IMR-90 (cell line): ENCODE measurements at regions not wholly inside any gene's neighbourhood (a gene's known extent, or its start where the extent isn't known, plus 50 kb on each side); places are given as distances from the start of the nearest gene placed in this dataset.

Source experiments
- ATAC-seq: fragments of 200-7000 bp; cut with Tn5 transposase; 2 replicates; pipeline ENCODE4 v1.9.1; 2020; ENCODE audit warnings: low read depth, mild to moderate bottlenecking, moderate library complexity
- BruUV-seq: library from RNA; stranded (reverse); fragments of 400-500 nt; replicated peaks from 2 replicates; lab custom pipeline; 2021; lab: Mats Ljungman, UMichigan
- CTCF ChIA-PET: fragments of 300-600 bp; formaldehyde crosslinking; extraction: SDS; loops from one replicate; lab custom pipeline; 2021; ENCODE audit warnings: antibody characterized with exemption; lab: Yijun Ruan, JAX
- POLR2A ChIA-PET: fragments of 300-600 bp; sonication (Branson Sonifier 250); formaldehyde crosslinking; loops from one replicate; lab custom pipeline; 2022; ENCODE audit warnings: antibody characterized with exemption; ENCODE audit not compliant: unreplicated experiment; lab: Charles Lee
- DNase-seq: peaks from one replicate; pipeline ENCODE4 v3.0.0; 2013
- H2AFZ ChIP-seq: replicated peaks from 2 replicates; pipeline ENCODE3; 2013; ENCODE audit warnings: low read length, mild to moderate bottlenecking; ENCODE audit not compliant: poor library complexity
- H2AK5ac ChIP-seq: 2 replicates; pipeline ENCODE4 v1.6.1; 2013; ENCODE audit warnings: low read depth, low read length, inconsistent platforms
- H2AK9ac ChIP-seq: replicated peaks from 2 replicates; pipeline ENCODE3; 2013; ENCODE audit warnings: mild to moderate bottlenecking, low read depth, low read length, moderate library complexity; ENCODE audit not compliant: poor library complexity
- H2BK120ac ChIP-seq: 2 replicates; pipeline ENCODE4 v1.6.1; 2013; ENCODE audit warnings: low read depth, low read length, inconsistent platforms
- H2BK15ac ChIP-seq: 3 replicates; pipeline ENCODE4 v1.6.1; 2013; ENCODE audit warnings: low read depth, low read length, inconsistent platforms
- H2BK20ac ChIP-seq: 2 replicates; pipeline ENCODE4 v1.6.1; 2013; ENCODE audit warnings: low read depth, mild to moderate bottlenecking, inconsistent platforms, low read length, moderate library complexity
- H2BK5ac ChIP-seq: 2 replicates; pipeline ENCODE4 v1.6.1; 2013; ENCODE audit warnings: mild to moderate bottlenecking, low read depth, low read length, inconsistent platforms; ENCODE audit not compliant: poor library complexity, severe bottlenecking
- H3K14ac ChIP-seq: replicated peaks from 2 replicates; pipeline ENCODE4 v1.6.1; 2013; ENCODE audit warnings: low read depth, low read length, inconsistent platforms
- H3K18ac ChIP-seq: 2 replicates; pipeline ENCODE4 v1.6.1; 2013; ENCODE audit warnings: low read depth, low read length, control low read depth
- H3K23ac ChIP-seq: 2 replicates; pipeline ENCODE4 v1.6.1; 2013; ENCODE audit warnings: low read depth, low read length, inconsistent platforms
- H3K27ac ChIP-seq: 2 replicates; pipeline ENCODE4 v1.5.1; 2013; ENCODE audit warnings: mild to moderate bottlenecking, control low read depth, low read length; ENCODE audit not compliant: insufficient read depth
- H3K27me3 ChIP-seq: 2 replicates; pipeline ENCODE4 v1.6.1; 2013; ENCODE audit warnings: low read length; ENCODE audit not compliant: control insufficient read depth, insufficient read depth
- H3K36me3 ChIP-seq: 2 replicates; pipeline ENCODE4 v1.6.1; 2013; ENCODE audit warnings: low read length, mixed read lengths; ENCODE audit not compliant: control insufficient read depth, insufficient read depth
- H3K4ac ChIP-seq: 2 replicates; pipeline ENCODE4 v1.6.1; 2013; ENCODE audit warnings: low read depth, low read length, inconsistent platforms
- H3K4me1 ChIP-seq: 2 replicates; pipeline ENCODE4 v1.6.1; 2013; ENCODE audit warnings: low read length, mixed read lengths; ENCODE audit not compliant: control insufficient read depth, insufficient read depth
- H3K4me2 ChIP-seq: 2 replicates; pipeline ENCODE4 v1.6.1; 2013; ENCODE audit warnings: low read depth, mild to moderate bottlenecking, control low read depth, low read length, moderate library complexity
- H3K4me3 ChIP-seq: 2 replicates; pipeline ENCODE4 v1.5.1; 2013; ENCODE audit warnings: low read depth, mild to moderate bottlenecking, control low read depth, low read length, moderate library complexity; ENCODE audit not compliant: insufficient read depth
- H3K56ac ChIP-seq: 2 replicates; pipeline ENCODE4 v1.6.1; 2013; ENCODE audit warnings: low read length, inconsistent platforms; ENCODE audit not compliant: insufficient read depth; ENCODE audit errors: extremely low read depth
- H3K79me1 ChIP-seq, 2 experiments: 2 replicates each; pipeline ENCODE4 v1.6.1; 2013; ENCODE audit warnings: low read length in 2 of 2, inconsistent platforms in 1 of 2, low read depth in 1 of 2
- H3K9ac ChIP-seq: 2 replicates; pipeline ENCODE4 v1.6.1; 2013; ENCODE audit warnings: low read depth, low read length, control low read depth
- H3K9me1 ChIP-seq: 2 replicates; pipeline ENCODE4 v1.6.1; 2013; ENCODE audit warnings: low read length, inconsistent platforms; ENCODE audit not compliant: insufficient read depth
- H3K9me3 ChIP-seq: 2 replicates; pipeline ENCODE4 v1.6.1; 2013; ENCODE audit warnings: low read length; ENCODE audit not compliant: control insufficient read depth, insufficient read depth
- H4K20me1 ChIP-seq: 2 replicates; pipeline ENCODE4 v1.6.1; 2013; ENCODE audit warnings: low read length, inconsistent platforms; ENCODE audit not compliant: insufficient read depth
- H4K5ac ChIP-seq: 2 replicates; pipeline ENCODE4 v1.6.1; 2013; ENCODE audit warnings: mild to moderate bottlenecking, low read depth, low read length, control low read depth
- H4K8ac ChIP-seq, 2 experiments: 2 replicates each; pipeline ENCODE4 v1.6.1; 2013; ENCODE audit warnings: low read depth in 2 of 2, low read length in 2 of 2, control low read depth in 1 of 2, inconsistent platforms in 1 of 2
- H4K91ac ChIP-seq: 2 replicates; pipeline ENCODE4 v1.6.1; 2013; ENCODE audit warnings: low read depth, low read length, inconsistent platforms; ENCODE audit not compliant: insufficient read depth
- BHLHE40 ChIP-seq: fragments of 150-350 bp; IDR thresholded peaks from 2 replicates; pipeline ENCODE4 v1.6.1; 2016; ENCODE audit warnings: mild to moderate bottlenecking, low read depth, low read length
- CEBPB ChIP-seq: IDR thresholded peaks from 2 replicates; pipeline ENCODE4 v1.6.1; 2012; ENCODE audit warnings: low read depth, low read length, improper control_type of control experiment
- CHD1 ChIP-seq: IDR thresholded peaks from 2 replicates; pipeline ENCODE4 v1.6.1; 2012; ENCODE audit warnings: low read depth, low read length, improper control_type of control experiment
- CTCF ChIP-seq: conservative IDR thresholded peaks from 2 replicates; pipeline ENCODE4 v1.5.1; 2012; ENCODE audit warnings: mild to moderate bottlenecking, low read depth, low read length, improper control_type of control experiment
- ELK1 ChIP-seq: fragments of 150-350 bp; IDR thresholded peaks from 2 replicates; pipeline ENCODE4 v1.6.1; 2016; ENCODE audit warnings: low read depth, mild to moderate bottlenecking, low read length, moderate library complexity, borderline replicate concordance
- FOS ChIP-seq: fragments of 150-350 bp; IDR thresholded peaks from 2 replicates; pipeline ENCODE4 v1.6.1; 2016; ENCODE audit warnings: low read depth, low read length
- MAFK ChIP-seq: IDR thresholded peaks from 2 replicates; pipeline ENCODE4 v1.6.1; 2012; ENCODE audit warnings: low read depth, low read length, improper control_type of control experiment
- MAZ ChIP-seq: IDR thresholded peaks from 2 replicates; pipeline ENCODE4 v1.6.1; 2012; ENCODE audit warnings: low read depth, mild to moderate bottlenecking, low read length, improper control_type of control experiment, moderate library complexity, borderline replicate concordance
- NFE2L2 ChIP-seq: fragments of 150-350 bp; IDR thresholded peaks from 2 replicates; pipeline ENCODE4 v1.6.1; 2016; ENCODE audit warnings: low read depth, mild to moderate bottlenecking, low read length
- POLR2A ChIP-seq: IDR thresholded peaks from 2 replicates; pipeline ENCODE4 v1.6.1; 2012; ENCODE audit warnings: mild to moderate bottlenecking, low read depth, low read length
- RAD21 ChIP-seq: IDR thresholded peaks from 2 replicates; pipeline ENCODE4 v1.6.1; 2012; ENCODE audit warnings: low read length, improper control_type of control experiment
- RCOR1 ChIP-seq: IDR thresholded peaks from 2 replicates; pipeline ENCODE4 v1.6.1; 2012; ENCODE audit warnings: mild to moderate bottlenecking, low read length, improper control_type of control experiment; ENCODE audit not compliant: insufficient replicate concordance
- RFX5 ChIP-seq: IDR thresholded peaks from 2 replicates; pipeline ENCODE4 v1.8.0; 2012; ENCODE audit warnings: low read depth, mild to moderate bottlenecking, low read length, moderate library complexity
- WGBS, 2 experiments: methylation state at CpG; one replicate each; pipeline versions ENCODE4 v1.1.5 to v1.1.7; 2013; ENCODE audit warnings: missing lambda C conversion rate in 2 of 2; ENCODE audit not compliant: insufficient read length in 1 of 2; ENCODE audit errors: extremely low coverage in 2 of 2; 5-methylcytosine and 5-hydroxymethylcytosine counted together
- dilution Hi-C: fragments of 300-500 bp; cut with HindIII; formaldehyde crosslinking; loops from one replicate; pipeline ENCODE4 v1.14.3; 2018; ENCODE audit warnings: low sequenced_read_pairs; ENCODE audit not compliant: unreplicated experiment
- in situ Hi-C: fragments of 300-500 bp; cut with MboI; formaldehyde crosslinking; loops from 3 replicates; pipeline ENCODE4 v1.14.3; 2019; ENCODE audit warnings: low sequenced_read_pairs, inconsistent platforms, mixed read lengths
- intact Hi-C: fragments of 100-400 bp; cut with micrococcal nuclease; formaldehyde crosslinking; loops from 2 replicates; pipeline ENCODE4 v1.10.0; 2022

- Histone ChIP-seq H2BK15ac (no peak overlapping the region), H3K23ac (no peak overlapping the region), H2BK120ac (no peak overlapping the region), H4K8ac (no peak overlapping the region), H3K9me3 (peaks cover 4% of the 10 kb centered on the region; the same call in 1 of the 2 replicates), H3K79me1 (no peaks in the 10 kb centered on the region), H2BK20ac (no peak overlapping the region), H3K36me3 (no peaks in the 10 kb centered on the region), H3K4ac (no peak overlapping the region), H2AK5ac (no peak overlapping the region), H3K27me3 (peaks cover 27% of the 10 kb centered on the region), H3K4me3 (no peak overlapping the region), H3K9ac (no peak overlapping the region), H4K20me1 (no peaks in the 10 kb centered on the region), H3K14ac (no peak overlapping the region), H2BK5ac (no peak overlapping the region), H3K4me2 (no peak overlapping the region), H3K9me1 (no peaks in the 10 kb centered on the region), H3K4me1 (no peaks in the 10 kb centered on the region), H2AK9ac (no peak overlapping the region), H2AFZ (no peak overlapping the region), H3K18ac (no peak overlapping the region), H4K91ac (no peak overlapping the region), H4K5ac (no peak overlapping the region), H3K27ac (no peak overlapping the region), H3K56ac (no peak overlapping the region)
- WGBS, 2 experiments: 60% methylated on average over 8 of the region's 11 CpGs; no CpG with 5 or more reads in 1 of the 2 experiments
- intact Hi-C loops (no loop called here), dilution Hi-C loops (no loop called here), in situ Hi-C loops (no loop called here)
- no peak for ATAC-seq
- TF ChIP-seq RAD21: no peak
- no peak for TF ChIP-seq POLR2A
- TF ChIP-seq RCOR1: no peak
- no peak for TF ChIP-seq CEBPB
- TF ChIP-seq MAZ: no peak
- no peak for TF ChIP-seq MAFK
- TF ChIP-seq BHLHE40: no peak
- no peak for TF ChIP-seq FOS
- TF ChIP-seq RFX5: no peak
- TF ChIP-seq CHD1: no peak
- no peak for TF ChIP-seq ELK1
- TF ChIP-seq CTCF: no peak
- TF ChIP-seq NFE2L2: no peak
- BruUV-seq: no TSS peak
- POLR2A ChIA-PET: no interaction called here
- CTCF ChIA-PET: no interaction called here
- no peak for DNase-seq
Observed at GRCh38 chr17:77647531-77647930, 311.0 kb upstream of the TNRC6C start.
